ENCODE measurements at regions not wholly inside any gene's neighbourhood (a gene's known extent, or its start where the extent isn't known, plus 50 kb on each side); places are given as distances from the start of the nearest gene placed in this dataset.
"Not testable (repeated sequence)": the region's sequence is repeated elsewhere in the genome, so short reads cannot be mapped to it uniquely, and the experiment has no call there.

GRCh38 chr20:47907951-47908350, 122.7 kb upstream of the SULF2 start:
- not testable (repeated sequence) for H3K9me3 Mint-ChIP-seq (ENCODE audit: low read depth); H3K27ac Mint-ChIP-seq; H3K36me3 Mint-ChIP-seq (ENCODE audit: insufficient read depth); H3K4me3 Mint-ChIP-seq (ENCODE audit: low read depth); DNase-seq (ENCODE audit: low spot score, unreplicated experiment)
- H3K27me3 Mint-ChIP-seq: peaks cover 15% of the 10 kb centered on the region
- H3K4me1 Mint-ChIP-seq (ENCODE audit: low read depth): peaks cover 22% of the 10 kb centered on the region

GRCh38 chr20:47907031-47907675, 121.9 kb upstream of the SULF2 start:
- H3K4me1 Mint-ChIP-seq (ENCODE audit: low read depth): peaks cover 16% of the 10 kb centered on the region
- no peaks in the 10 kb centered on the region for H3K9me3 Mint-ChIP-seq (ENCODE audit: low read depth)
- peaks cover 15% of the 10 kb centered on the region for H3K27me3 Mint-ChIP-seq
- TF ChIP-seq CTCF (IDR thresholded peaks at IDR 0.05; ENCODE audit: unreplicated experiment): no peak
- H3K4me3 Mint-ChIP-seq (ENCODE audit: low read depth): no peak overlapping the region
- DNase-seq (ENCODE audit: low spot score, unreplicated experiment): no peak
- no peaks in the 10 kb centered on the region for H3K36me3 Mint-ChIP-seq (ENCODE audit: insufficient read depth)
- H3K27ac Mint-ChIP-seq: no peak overlapping the region

- Mint-ChIP-seq H3K4me1 (ENCODE audit: low read depth) (peaks cover 9% of the 10 kb centered on the region), H3K27me3 (peaks cover 15% of the 10 kb centered on the region), H3K27ac (no peak overlapping the region), H3K9me3 (ENCODE audit: low read depth) (no peaks in the 10 kb centered on the region), H3K4me3 (ENCODE audit: low read depth) (no peak overlapping the region), H3K36me3 (ENCODE audit: insufficient read depth) (no peaks in the 10 kb centered on the region)
- DNase-seq (ENCODE audit: low spot score, unreplicated experiment): no peak
- TF ChIP-seq CTCF (IDR thresholded peaks at IDR 0.05; ENCODE audit: unreplicated experiment): no peak
Observed at GRCh38 chr20:47906348-47906660, 121.0 kb upstream of the SULF2 start.

- no peaks in the 10 kb centered on the region for H3K36me3 Mint-ChIP-seq (ENCODE audit: insufficient read depth)
- no peak for TF ChIP-seq CTCF (IDR thresholded peaks at IDR 0.05; ENCODE audit: unreplicated experiment)
- H3K9me3 Mint-ChIP-seq (ENCODE audit: low read depth): no peaks in the 10 kb centered on the region
- H3K4me1 Mint-ChIP-seq (ENCODE audit: low read depth): peaks cover 8% of the 10 kb centered on the region
- no peak overlapping the region for H3K27ac Mint-ChIP-seq
- DNase-seq (ENCODE audit: low spot score, unreplicated experiment): no peak
- no peak overlapping the region for H3K4me3 Mint-ChIP-seq (ENCODE audit: low read depth)
- H3K27me3 Mint-ChIP-seq: peaks cover 15% of the 10 kb centered on the region
Observed at GRCh38 chr20:47905628-47906347, 120.5 kb upstream of the SULF2 start.

GRCh38 chr20:47903009-47903408, 117.7 kb upstream of the SULF2 start:
- H3K27ac Mint-ChIP-seq; H3K4me3 Mint-ChIP-seq (ENCODE audit: low read depth); H3K4me1 Mint-ChIP-seq (ENCODE audit: low read depth); H3K27me3 Mint-ChIP-seq; DNase-seq (ENCODE audit: low spot score, unreplicated experiment); H3K9me3 Mint-ChIP-seq (ENCODE audit: low read depth); H3K36me3 Mint-ChIP-seq (ENCODE audit: insufficient read depth): not testable (repeated sequence)

- DNase-seq (ENCODE audit: low spot score, unreplicated experiment); H3K9me3 Mint-ChIP-seq (ENCODE audit: low read depth); H3K27ac Mint-ChIP-seq; H3K4me1 Mint-ChIP-seq (ENCODE audit: low read depth); H3K36me3 Mint-ChIP-seq (ENCODE audit: insufficient read depth); H3K4me3 Mint-ChIP-seq (ENCODE audit: low read depth); H3K27me3 Mint-ChIP-seq: not testable (repeated sequence)
Observed at GRCh38 chr20:47899313-47899712, 114.0 kb upstream of the SULF2 start.

- H3K27ac Mint-ChIP-seq: peak overlapping the region; percentile 13
- H3K4me3 Mint-ChIP-seq (ENCODE audit: low read depth): no peak overlapping the region
- H3K27me3 Mint-ChIP-seq: peaks cover 9% of the 10 kb centered on the region
- H3K9me3 Mint-ChIP-seq (ENCODE audit: low read depth): no peaks in the 10 kb centered on the region
- H3K4me1 Mint-ChIP-seq (ENCODE audit: low read depth): no peaks in the 10 kb centered on the region
- TF ChIP-seq CTCF (IDR thresholded peaks at IDR 0.05; ENCODE audit: unreplicated experiment): no peak
- DNase-seq (ENCODE audit: low spot score, unreplicated experiment): no peak
- no peaks in the 10 kb centered on the region for H3K36me3 Mint-ChIP-seq (ENCODE audit: insufficient read depth)
Observed at GRCh38 chr20:47897461-47897860, 112.2 kb upstream of the SULF2 start.

GRCh38 chr20:47892681-47893080, 107.4 kb upstream of the SULF2 start:
- not testable (repeated sequence) for DNase-seq (ENCODE audit: low spot score, unreplicated experiment); H3K27me3 Mint-ChIP-seq; H3K4me1 Mint-ChIP-seq (ENCODE audit: low read depth); H3K9me3 Mint-ChIP-seq (ENCODE audit: low read depth); H3K4me3 Mint-ChIP-seq (ENCODE audit: low read depth); H3K27ac Mint-ChIP-seq; H3K36me3 Mint-ChIP-seq (ENCODE audit: insufficient read depth)

- H3K27ac Mint-ChIP-seq; H3K36me3 Mint-ChIP-seq (ENCODE audit: insufficient read depth); DNase-seq (ENCODE audit: low spot score, unreplicated experiment); H3K4me3 Mint-ChIP-seq (ENCODE audit: low read depth); H3K27me3 Mint-ChIP-seq; H3K9me3 Mint-ChIP-seq (ENCODE audit: low read depth): not testable (repeated sequence)
- peaks cover 11% of the 10 kb centered on the region for H3K4me1 Mint-ChIP-seq (ENCODE audit: low read depth)
Observed at GRCh38 chr20:47890708-47891107, 105.4 kb upstream of the SULF2 start.

Data from progenitor cell of endocrine pancreas (in vitro differentiated cells).